CD4-positive, alpha-beta memory T cell (primary cell): ENCODE measurements at regions not wholly inside any gene's neighbourhood (a gene's known extent, or its start where the extent isn't known, plus 50 kb on each side); places are given as distances from the start of the nearest gene placed in this dataset.

ENCODE experiments used
- CTCF ChIA-PET: fragments of 350-600 bp; sonication (Branson Sonifier 250); formaldehyde crosslinking; loops from one replicate; lab custom pipeline; 2021; ENCODE audit warnings: inconsistent platforms; ENCODE audit not compliant: partially characterized antibody; lab: Charles Lee
- POLR2A ChIA-PET: fragments of 350-600 bp; sonication (Branson Sonifier 250); formaldehyde crosslinking; loops from one replicate; lab custom pipeline; 2021; ENCODE audit not compliant: partially characterized antibody; lab: Charles Lee
- DNase-seq, 5 donors: peaks; one replicate each; pipeline versions ENCODE4 v3.0.0 to v3.0.0-alpha.2; 2020 to 2022; ENCODE audit warnings: mixed read lengths in 1 of 5
- H3K27ac ChIP-seq: one replicate; pipeline ENCODE4 v1.7.0; 2013; ENCODE audit warnings: low read depth, low read length
- H3K27me3 ChIP-seq: 2 replicates; pipeline ENCODE4 v1.7.0; 2013; ENCODE audit warnings: mild to moderate bottlenecking, low read length, moderate library complexity; ENCODE audit not compliant: insufficient read depth
- H3K36me3 ChIP-seq: 2 replicates; pipeline ENCODE4 v1.7.0; 2013; ENCODE audit warnings: mild to moderate bottlenecking, low read length, moderate library complexity; ENCODE audit not compliant: insufficient read depth
- H3K4me1 ChIP-seq: 2 replicates; pipeline ENCODE4 v1.7.0; 2013; ENCODE audit warnings: mild to moderate bottlenecking, low read length, moderate library complexity; ENCODE audit not compliant: insufficient read depth
- H3K4me3 ChIP-seq, 2 donors: one replicate each; pipeline ENCODE4 v1.7.0; 2013; ENCODE audit warnings: low read length in 2 of 2, mild to moderate bottlenecking in 1 of 2
- H3K9me3 ChIP-seq, 2 donors: one replicate each; pipeline ENCODE4 v1.7.0; 2013; ENCODE audit warnings: low read length in 2 of 2, control low read depth in 1 of 2; ENCODE audit not compliant: control insufficient read depth in 1 of 2
- H3K27ac Mint-ChIP-seq, 7 donors: one replicate each; pipeline ENCODE4 v1.8.0; 2020 to 2021; ENCODE audit warnings: mixed read lengths in 7 of 7, mild to moderate bottlenecking in 6 of 7, inconsistent platforms in 3 of 7, moderate library complexity in 3 of 7
- H3K27me3 Mint-ChIP-seq, 2 donors: one replicate each; pipeline ENCODE4 v1.8.0; 2020 to 2021; ENCODE audit warnings: mixed read lengths in 2 of 2
- H3K36me3 Mint-ChIP-seq, 2 donors: one replicate each; pipeline ENCODE4 v1.8.0; 2020 to 2021; ENCODE audit warnings: mixed read lengths in 2 of 2, inconsistent platforms in 1 of 2, mild to moderate bottlenecking in 1 of 2
- H3K4me1 Mint-ChIP-seq, 4 donors: one replicate each; pipeline ENCODE4 v1.8.0; 2020 to 2021; ENCODE audit warnings: mixed read lengths in 4 of 4, mild to moderate bottlenecking in 1 of 4
- H3K4me3 Mint-ChIP-seq, 8 donors: one replicate each; pipeline ENCODE4 v1.8.0; 2020 to 2021; ENCODE audit warnings: mixed read lengths in 8 of 8, mild to moderate bottlenecking in 7 of 8, moderate library complexity in 6 of 8, inconsistent platforms in 3 of 8
- H3K9me3 Mint-ChIP-seq, 8 donors: one replicate each; pipeline ENCODE4 v1.8.0; 2020 to 2021; ENCODE audit warnings: mixed read lengths in 8 of 8, mild to moderate bottlenecking in 5 of 8, inconsistent platforms in 3 of 8, moderate library complexity in 1 of 8
- intact Hi-C: fragments of 100-400 bp; cut with micrococcal nuclease; formaldehyde crosslinking; loops from one replicate; pipeline ENCODE4 v1.15.1; 2023

DNA sequence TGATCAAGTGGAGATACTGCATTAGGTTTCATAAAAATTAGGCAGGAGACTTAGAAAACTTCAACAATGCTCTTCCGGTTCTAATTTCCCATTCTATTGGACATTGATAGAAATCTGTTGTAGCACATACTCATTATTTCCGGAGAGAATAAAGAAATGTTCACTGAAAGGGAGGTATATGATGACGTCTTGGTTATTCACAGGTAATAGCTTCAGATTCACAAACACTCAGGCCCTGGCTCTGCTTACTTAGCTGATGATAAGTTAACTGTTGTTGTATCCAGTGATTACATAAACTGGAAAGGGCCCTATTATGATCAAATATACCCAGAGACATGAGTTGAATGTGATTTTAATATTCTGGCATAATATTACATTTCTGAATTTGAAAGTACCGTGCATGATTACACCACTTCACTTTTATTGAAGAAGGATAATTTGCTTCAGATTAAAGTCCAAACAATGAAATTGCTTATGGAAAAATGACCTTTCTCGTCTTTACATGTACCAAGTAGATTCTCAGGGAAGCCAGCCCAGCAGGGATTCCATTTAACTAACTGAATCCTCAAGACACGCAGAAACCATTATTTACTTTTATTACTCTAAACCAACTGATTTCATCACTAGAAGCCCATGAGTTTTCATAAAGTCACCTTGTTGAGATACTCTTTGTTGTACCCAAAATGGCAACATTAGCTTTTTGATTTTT lies 288.0 kb upstream of the PITRM1 start:
- H3K4me1 Mint-ChIP-seq: peaks cover 2 to 15% (median 7%) of the 10 kb centered on the region in 4 donors
- ChIA-PET CTCF (no interaction called here), POLR2A (no interaction called here)
- no peak overlapping the region for H3K4me3 ChIP-seq
- H3K4me1 ChIP-seq: peaks cover 6% of the 10 kb centered on the region
- no peak for DNase-seq
- intact Hi-C loops: no loop called here
- H3K36me3 Mint-ChIP-seq: no peaks in the 10 kb centered on the region
- no peak overlapping the region for H3K27ac ChIP-seq
- no peaks in the 10 kb centered on the region for H3K36me3 ChIP-seq
- no peaks in the 10 kb centered on the region for H3K27me3 Mint-ChIP-seq
- H3K27ac Mint-ChIP-seq: no peak overlapping the region
- H3K4me3 Mint-ChIP-seq: no peak overlapping the region
- peaks cover 0 to 6% (median 0%) of the 10 kb centered on the region in 8 donors for H3K9me3 Mint-ChIP-seq
- H3K9me3 ChIP-seq: no peaks in the 10 kb centered on the region
- H3K27me3 ChIP-seq: no peaks in the 10 kb centered on the region

GRCh38 chr10:3455385-3456334 lies 283.1 kb upstream of the PITRM1 start:
- no peak for DNase-seq
- Histone ChIP-seq H3K4me1 (peaks cover 10% of the 10 kb centered on the region), H3K27ac (no peak overlapping the region), H3K4me3 (no peak overlapping the region), H3K9me3 (no peaks in the 10 kb centered on the region), H3K27me3 (no peaks in the 10 kb centered on the region), H3K36me3 (no peaks in the 10 kb centered on the region)
- H3K27me3 Mint-ChIP-seq: peaks cover 0 to 3% of the 10 kb centered on the region in 2 donors
- POLR2A ChIA-PET: interaction anchor here (0.9 to 1.0 kb wide), 2 partner anchors 17 to 320 kb away, joined by 3 to 4 read pairs; no protein-coding TSS in a partner anchor
- CTCF ChIA-PET: no interaction called here
- H3K36me3 Mint-ChIP-seq: peaks cover 0 to 3% of the 10 kb centered on the region in 2 donors
- intact Hi-C loops: loop anchor here (10.0 kb wide), 1 partner anchor 221 kb away; no protein-coding TSS in a partner anchor
- H3K9me3 Mint-ChIP-seq: peaks cover 0 to 6% (median 0%) of the 10 kb centered on the region in 8 donors
- peaks cover 8 to 26% (median 11%) of the 10 kb centered on the region in 4 donors for H3K4me1 Mint-ChIP-seq
- H3K4me3 Mint-ChIP-seq: peak overlapping the region in 6 of 8 donors; percentile 25 to 64 (median 52)
- peak overlapping the region in 5 of 7 donors; percentile 31 to 61 (median 48) for H3K27ac Mint-ChIP-seq

- no peak for DNase-seq
- Mint-ChIP-seq H3K27ac (peak overlapping the region in 3 of 7 donors; percentile 43 to 48 (median 46)), H3K9me3 (peaks cover 0 to 4% (median 0%) of the 10 kb centered on the region in 8 donors), H3K4me3 (peak overlapping the region in 2 of 8 donors; percentile 13 to 59), H3K36me3 (peaks cover 0 to 3% of the 10 kb centered on the region in 2 donors), H3K4me1 (peaks cover 8 to 26% (median 10%) of the 10 kb centered on the region in 4 donors), H3K27me3 (peaks cover 10 to 11% of the 10 kb centered on the region in 2 donors)
- ChIA-PET CTCF (interaction anchor here (1.1 to 1.2 kb wide), 2 partner anchors 13 to 328 kb away, joined by 3 read pairs; no protein-coding TSS in a partner anchor), POLR2A (interaction anchor here (0.9 to 2.3 kb wide), 5 partner anchors 326 to 679 kb away, joined by 3 to 6 read pairs (median 4); partner anchors contain the start of gene KLF6)
- peaks cover 10% of the 10 kb centered on the region for H3K4me1 ChIP-seq
- H3K27ac ChIP-seq: no peak overlapping the region
- H3K9me3 ChIP-seq: no peaks in the 10 kb centered on the region
- H3K4me3 ChIP-seq: no peak overlapping the region
- H3K36me3 ChIP-seq: no peaks in the 10 kb centered on the region
- H3K27me3 ChIP-seq: no peaks in the 10 kb centered on the region
- intact Hi-C loops: loop anchor here (1.0 to 10.0 kb wide), 3 partner anchors 218 to 1203 kb away; no protein-coding TSS in a partner anchor
Measured at GRCh38 chr10:3452683-3453361, 280.2 kb upstream of the PITRM1 start.

DNA sequence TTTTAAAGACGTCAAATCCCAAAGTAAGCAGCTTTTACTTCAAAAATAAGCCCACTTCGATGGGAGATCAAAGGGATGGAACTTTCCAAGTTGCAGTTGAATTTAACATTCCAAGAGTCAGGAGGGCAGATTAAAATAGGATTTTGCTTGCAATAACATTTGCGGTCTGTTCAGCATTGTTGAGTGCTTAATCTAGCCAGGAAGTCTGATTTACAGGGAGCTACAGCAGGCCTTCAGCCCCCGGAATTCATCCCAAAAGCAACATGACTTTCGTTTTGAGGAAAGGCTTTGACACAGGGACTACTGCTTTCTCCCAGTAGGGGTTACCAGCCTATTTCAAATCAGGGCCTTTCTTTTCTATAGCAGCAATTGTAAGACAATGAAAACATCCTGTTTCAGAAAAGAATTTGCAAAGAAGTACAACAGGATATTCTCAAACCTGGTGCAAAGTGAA lies 279.6 kb upstream of the PITRM1 start:
- Mint-ChIP-seq H3K9me3 (peaks cover 0 to 4% (median 0%) of the 10 kb centered on the region in 8 donors), H3K27ac (peak overlapping the region in 3 of 7 donors; percentile 19 to 67 (median 43)), H3K4me1 (peaks cover 8 to 26% (median 9%) of the 10 kb centered on the region in 4 donors), H3K4me3 (no peak overlapping the region), H3K27me3 (peaks cover 12 to 13% of the 10 kb centered on the region in 2 donors), H3K36me3 (peaks cover 0 to 3% of the 10 kb centered on the region in 2 donors)
- H3K9me3 ChIP-seq: no peaks in the 10 kb centered on the region
- intact Hi-C loops: loop anchor here (1.0 to 10.0 kb wide), 3 partner anchors 217 to 1204 kb away; no protein-coding TSS in a partner anchor
- peaks cover 10% of the 10 kb centered on the region for H3K4me1 ChIP-seq
- ChIA-PET POLR2A (interaction anchor here (0.9 to 2.3 kb wide), 5 partner anchors 326 to 679 kb away, joined by 3 to 6 read pairs (median 4); partner anchors contain the start of gene KLF6), CTCF (interaction anchor here (1.1 to 1.2 kb wide), 2 partner anchors 13 to 328 kb away, joined by 3 read pairs; no protein-coding TSS in a partner anchor)
- H3K27me3 ChIP-seq: no peaks in the 10 kb centered on the region
- no peak overlapping the region for H3K27ac ChIP-seq
- no peak for DNase-seq
- H3K4me3 ChIP-seq: no peak overlapping the region
- no peaks in the 10 kb centered on the region for H3K36me3 ChIP-seq

DNA sequence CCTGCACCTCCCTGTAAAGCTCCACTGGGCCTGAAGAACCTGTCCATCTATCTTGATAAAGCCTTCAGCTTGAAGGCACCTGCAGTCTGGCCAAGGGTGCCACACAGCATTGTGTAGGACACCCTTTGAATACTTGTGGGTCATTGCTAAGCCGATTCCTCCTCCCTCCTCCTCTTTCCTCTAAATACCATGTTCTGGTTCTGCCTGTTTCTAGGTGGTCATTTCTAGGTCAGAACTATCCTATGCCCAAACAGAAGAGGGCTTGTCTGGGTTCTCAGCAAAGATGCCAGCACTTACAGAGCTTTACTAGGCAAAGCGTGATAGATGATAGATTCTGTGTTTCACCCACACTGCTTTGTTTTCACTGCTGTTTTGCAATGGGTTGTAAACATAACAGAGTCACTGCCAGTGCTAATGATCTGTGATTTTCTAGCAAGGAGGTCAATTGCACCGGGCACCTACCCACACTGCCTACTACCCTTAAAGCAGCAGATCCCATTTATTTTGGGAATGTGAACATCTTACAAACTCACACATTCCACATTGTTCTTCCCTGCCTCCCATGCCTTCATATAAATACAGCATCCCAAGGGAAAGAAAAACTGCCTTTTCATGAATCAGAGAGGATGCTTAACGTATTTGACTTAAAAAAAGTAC lies 279.1 kb upstream of the PITRM1 start:
- Mint-ChIP-seq H3K4me3 (no peak overlapping the region), H3K9me3 (peaks cover 0 to 4% (median 0%) of the 10 kb centered on the region in 8 donors), H3K27ac (peak overlapping the region in 1 of 7 donors; percentile 19), H3K4me1 (peaks cover 8 to 26% (median 9%) of the 10 kb centered on the region in 4 donors), H3K36me3 (peaks cover 0 to 3% of the 10 kb centered on the region in 2 donors), H3K27me3 (peaks cover 12 to 14% of the 10 kb centered on the region in 2 donors)
- ChIA-PET CTCF (interaction anchor here (1.1 to 1.2 kb wide), 2 partner anchors 14 to 329 kb away, joined by 3 read pairs; no protein-coding TSS in a partner anchor), POLR2A (interaction anchor here (0.9 to 2.3 kb wide), 3 partner anchors 330 to 680 kb away, joined by 3 to 6 read pairs (median 4); no protein-coding TSS in a partner anchor)
- H3K9me3 ChIP-seq: no peaks in the 10 kb centered on the region
- H3K36me3 ChIP-seq: no peaks in the 10 kb centered on the region
- no peak overlapping the region for H3K27ac ChIP-seq
- intact Hi-C loops: loop anchor here (1.0 to 10.0 kb wide), 3 partner anchors 217 to 1205 kb away; no protein-coding TSS in a partner anchor
- DNase-seq: no peak
- peaks cover 10% of the 10 kb centered on the region for H3K4me1 ChIP-seq
- no peak overlapping the region for H3K4me3 ChIP-seq
- no peaks in the 10 kb centered on the region for H3K27me3 ChIP-seq

- Mint-ChIP-seq H3K9me3 (peaks cover 0 to 4% (median 0%) of the 10 kb centered on the region in 8 donors), H3K36me3 (no peaks in the 10 kb centered on the region), H3K4me3 (no peak overlapping the region), H3K27ac (no peak overlapping the region), H3K27me3 (peaks cover 12 to 20% of the 10 kb centered on the region in 2 donors), H3K4me1 (peaks cover 0 to 4% (median 0%) of the 10 kb centered on the region in 4 donors)
- DNase-seq: no peak
- no peak overlapping the region for H3K4me3 ChIP-seq
- no peaks in the 10 kb centered on the region for H3K36me3 ChIP-seq
- no peaks in the 10 kb centered on the region for H3K4me1 ChIP-seq
- H3K27me3 ChIP-seq: no peaks in the 10 kb centered on the region
- no peaks in the 10 kb centered on the region for H3K9me3 ChIP-seq
- H3K27ac ChIP-seq: no peak overlapping the region
- ChIA-PET POLR2A (no interaction called here), CTCF (no interaction called here)
- intact Hi-C loops: no loop called here
Measured at GRCh38 chr10:3446221-3446620, 273.6 kb upstream of the PITRM1 start.
